ENCODE measurements at regions not wholly inside any gene's neighbourhood (a gene's known extent, or its start where the extent isn't known, plus 50 kb on each side); places are given as distances from the start of the nearest gene placed in this dataset.

DNA sequence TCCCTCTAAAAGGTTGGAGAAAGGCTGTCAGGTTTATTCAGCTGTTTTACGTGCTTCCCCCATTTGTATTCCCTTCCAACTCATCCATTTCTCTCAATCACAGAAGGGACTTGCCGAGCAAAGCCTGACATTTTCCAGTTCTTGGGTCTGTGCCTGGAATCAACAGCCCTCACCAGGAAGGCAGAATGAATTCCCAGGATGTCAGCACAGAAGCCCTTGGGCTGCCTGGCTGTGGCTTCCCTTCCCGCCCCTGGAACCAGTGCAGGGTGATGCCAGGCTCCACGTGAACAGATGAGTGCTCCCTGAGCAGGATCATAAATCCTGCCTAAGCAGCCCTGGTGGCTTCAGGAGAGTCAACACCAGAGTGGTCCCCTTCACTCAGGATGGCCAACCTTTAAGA lies 86.1 kb upstream of the CD83 start:
- TF ChIP-seq, protein P1, sequence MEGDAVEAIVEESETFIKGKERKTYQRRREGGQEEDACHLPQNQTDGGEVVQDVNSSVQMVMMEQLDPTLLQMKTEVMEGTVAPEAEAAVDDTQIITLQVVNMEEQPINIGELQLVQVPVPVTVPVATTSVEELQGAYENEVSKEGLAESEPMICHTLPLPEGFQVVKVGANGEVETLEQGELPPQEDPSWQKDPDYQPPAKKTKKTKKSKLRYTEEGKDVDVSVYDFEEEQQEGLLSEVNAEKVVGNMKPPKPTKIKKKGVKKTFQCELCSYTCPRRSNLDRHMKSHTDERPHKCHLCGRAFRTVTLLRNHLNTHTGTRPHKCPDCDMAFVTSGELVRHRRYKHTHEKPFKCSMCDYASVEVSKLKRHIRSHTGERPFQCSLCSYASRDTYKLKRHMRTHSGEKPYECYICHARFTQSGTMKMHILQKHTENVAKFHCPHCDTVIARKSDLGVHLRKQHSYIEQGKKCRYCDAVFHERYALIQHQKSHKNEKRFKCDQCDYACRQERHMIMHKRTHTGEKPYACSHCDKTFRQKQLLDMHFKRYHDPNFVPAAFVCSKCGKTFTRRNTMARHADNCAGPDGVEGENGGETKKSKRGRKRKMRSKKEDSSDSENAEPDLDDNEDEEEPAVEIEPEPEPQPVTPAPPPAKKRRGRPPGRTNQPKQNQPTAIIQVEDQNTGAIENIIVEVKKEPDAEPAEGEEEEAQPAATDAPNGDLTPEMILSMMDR (IDR thresholded peaks at IDR 0.05; ENCODE audit: low read length): no peak
- TF ChIP-seq EZH2 (optimal IDR thresholded peaks at IDR 0.05; ENCODE audit: low read depth, low read length): no peak

All from MM.1S (cell line).